ENCODE measurements at regions not wholly inside any gene's neighbourhood (a gene's known extent, or its start where the extent isn't known, plus 50 kb on each side); places are given as distances from the start of the nearest gene placed in this dataset.
"Not testable (repeated sequence)": the region's sequence is repeated elsewhere in the genome, so short reads cannot be mapped to it uniquely, and the experiment has no call there.

GRCh38 chr20:53668992-53669391 lies 75.4 kb upstream of the ZNF217 start:
- no peak for DNase-seq (ENCODE audit: low spot score)

DNA sequence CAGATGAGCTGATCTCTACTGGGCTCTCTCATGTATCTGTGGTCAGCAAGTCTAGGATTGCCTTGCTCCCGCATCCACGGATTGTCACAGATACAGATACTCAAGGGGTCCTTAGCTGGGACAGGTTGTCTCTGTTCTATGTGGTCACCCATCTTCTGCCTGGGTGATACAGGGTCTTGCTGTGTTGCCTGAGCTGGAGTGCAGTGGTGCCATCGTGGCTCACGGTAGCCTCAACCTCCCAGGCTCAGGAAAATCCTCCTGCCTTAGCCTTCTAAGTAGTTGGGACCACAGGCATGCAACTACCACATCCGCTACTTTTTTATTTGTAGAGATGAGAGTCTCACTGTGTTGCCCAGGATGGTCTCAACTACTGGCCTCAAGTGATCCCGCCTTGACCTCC lies 72.5 kb upstream of the ZNF217 start:
- DNase-seq (ENCODE audit: low spot score): no peak

DNA sequence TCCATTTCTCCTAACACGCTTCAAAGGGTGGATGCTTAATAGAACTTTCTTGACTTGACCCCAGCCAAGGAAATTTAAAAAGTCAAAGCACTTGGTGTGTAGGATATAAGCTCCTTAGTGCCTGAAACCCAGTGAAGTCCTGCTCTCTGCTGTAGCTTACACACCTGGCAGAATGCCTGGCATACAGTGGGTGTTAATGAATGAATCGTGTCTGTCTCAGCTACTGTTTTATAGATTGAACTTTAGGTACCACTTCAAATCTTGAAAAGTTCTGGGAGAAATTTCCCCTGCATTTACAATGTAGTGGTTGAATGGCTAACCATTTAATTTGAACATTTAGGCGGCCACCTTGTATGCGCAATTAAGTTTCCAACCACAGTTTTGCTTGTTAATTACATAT lies 70.5 kb upstream of the ZNF217 start:
- DNase-seq (ENCODE audit: low spot score): no peak

- DNase-seq (ENCODE audit: low spot score): not testable (repeated sequence)
These were observed 69.9 kb upstream of the ZNF217 start for GRCh38 chr20:53663521-53663920.

GRCh38 chr20:53662595-53662994 lies 69.0 kb upstream of the ZNF217 start:
- DNase-seq (ENCODE audit: low spot score): no peak

GRCh38 chr20:53660947-53661381 lies 67.3 kb upstream of the ZNF217 start:
- no peak for DNase-seq (ENCODE audit: low spot score)

- DNase-seq (ENCODE audit: low spot score): no peak
These were observed 66.7 kb upstream of the ZNF217 start for GRCh38 chr20:53660078-53660909.

- no peak for DNase-seq (ENCODE audit: low spot score)
These were observed 65.3 kb upstream of the ZNF217 start for GRCh38 chr20:53658973-53659372.

- no peak for DNase-seq (ENCODE audit: low spot score)
These were observed 64.7 kb upstream of the ZNF217 start for GRCh38 chr20:53658322-53658721.

GRCh38 chr20:53657732-53658131 lies 64.1 kb upstream of the ZNF217 start:
- DNase-seq (ENCODE audit: low spot score): no peak

DNA sequence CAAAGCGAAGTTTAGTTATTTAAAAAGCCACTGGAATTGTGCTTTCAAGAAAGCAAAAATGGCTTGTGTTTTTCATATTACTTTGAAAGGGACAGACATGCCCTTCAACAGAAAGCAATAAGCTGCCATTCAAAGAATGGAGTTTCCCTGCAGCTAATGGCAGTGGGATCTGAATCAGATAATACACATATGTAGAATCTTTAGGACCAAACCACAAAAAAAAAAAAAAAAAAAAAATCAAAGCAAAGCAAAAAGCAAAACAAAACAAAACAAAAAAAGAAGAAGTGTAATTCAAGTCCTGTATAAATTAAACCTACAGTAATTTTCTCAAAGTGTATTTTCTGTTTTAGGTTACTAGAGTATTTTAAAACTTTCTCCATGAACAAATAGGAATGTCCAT lies 63.6 kb upstream of the ZNF217 start:
- DNase-seq (ENCODE audit: low spot score): no peak

- no peak for DNase-seq (ENCODE audit: low spot score)
These were observed 62.9 kb upstream of the ZNF217 start for GRCh38 chr20:53656293-53657202.

- no peak for DNase-seq (ENCODE audit: low spot score)
These were observed 62.1 kb upstream of the ZNF217 start for GRCh38 chr20:53655625-53656292.

DNA sequence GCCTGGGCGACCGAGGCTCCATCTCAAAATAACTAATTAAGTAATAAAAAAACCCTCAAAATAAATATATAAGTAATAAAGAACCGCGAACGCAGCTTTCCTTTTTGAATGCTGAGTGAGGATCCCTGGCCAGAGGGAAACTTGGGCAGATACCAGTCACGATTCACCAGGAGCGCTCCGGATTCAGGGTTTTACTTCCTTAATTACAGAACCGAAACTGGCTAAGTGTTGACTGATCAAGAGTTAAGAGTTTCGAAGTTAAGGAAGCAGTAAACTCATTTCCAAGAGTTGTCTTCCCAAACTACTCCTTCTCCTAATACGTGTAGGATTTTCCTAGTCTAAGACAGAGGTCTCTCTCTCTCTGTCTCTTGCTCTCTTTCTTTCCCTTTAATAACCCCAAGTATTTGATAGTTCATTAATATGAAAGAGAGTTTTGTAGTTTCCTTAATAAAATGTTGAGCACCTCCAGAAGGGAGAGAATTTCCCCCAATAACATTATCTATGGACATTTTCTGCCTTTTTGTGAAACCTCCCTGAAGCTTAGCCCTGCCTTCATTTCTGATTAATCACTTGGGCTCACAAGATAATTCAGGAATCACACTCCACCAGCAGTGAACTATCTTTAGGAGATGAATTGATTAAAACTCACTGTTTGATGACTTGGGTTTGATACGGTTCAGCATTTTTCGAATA lies 61.4 kb upstream of the ZNF217 start:
- DNase-seq (ENCODE audit: low spot score): no peak

DNA sequence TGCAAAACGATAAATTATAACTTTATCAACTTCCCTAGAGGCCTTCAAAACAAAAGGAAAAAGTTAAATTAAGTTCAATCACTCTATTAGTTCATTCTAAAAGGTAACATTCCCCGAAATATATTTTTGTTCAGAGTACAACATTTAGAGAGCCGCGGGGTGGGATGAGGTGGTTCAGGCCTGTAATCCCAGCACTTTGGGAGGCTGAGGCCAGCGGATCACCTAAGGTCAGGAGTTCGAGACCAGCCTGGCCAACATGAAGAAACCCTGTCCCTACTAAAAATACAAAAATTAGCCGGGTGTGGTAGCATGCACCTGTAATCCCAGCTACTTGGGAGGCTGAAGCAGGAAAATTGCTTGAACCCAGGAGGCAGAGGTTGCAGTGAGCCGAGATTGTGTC lies 60.9 kb upstream of the ZNF217 start:
- not testable (repeated sequence) for DNase-seq (ENCODE audit: low spot score)

DNA sequence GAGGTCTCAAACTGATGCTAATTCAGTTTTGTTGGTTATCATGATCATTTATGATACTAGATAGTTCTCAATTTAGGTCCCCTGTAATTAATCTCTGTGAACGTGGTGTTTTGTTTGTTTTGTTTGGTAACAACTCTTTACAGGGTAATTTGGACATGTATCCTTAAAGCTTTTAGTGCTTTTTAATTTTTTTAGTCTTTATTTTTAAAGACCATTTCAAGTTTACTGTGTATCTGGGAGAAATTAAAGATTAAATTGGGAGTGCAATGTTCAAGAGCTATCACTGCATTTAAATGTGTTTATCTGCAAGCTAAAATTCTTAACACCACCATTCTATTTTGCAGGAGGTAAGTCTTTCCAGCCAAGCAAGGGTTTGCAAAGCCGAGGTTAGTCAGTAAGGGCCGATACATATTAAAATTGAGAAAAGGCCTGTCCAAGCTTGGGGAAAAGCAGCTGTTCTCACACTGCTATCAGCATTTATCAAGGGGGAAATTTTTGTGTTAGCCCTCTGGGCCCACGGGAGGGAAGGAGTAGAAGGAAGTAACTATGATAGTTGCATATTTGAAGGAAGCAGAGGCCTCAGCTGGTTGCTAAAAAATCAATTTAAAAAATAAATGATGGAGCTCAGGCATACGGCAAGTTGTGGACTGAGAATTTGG lies 59.3 kb upstream of the ZNF217 start:
- no peak for DNase-seq (ENCODE audit: low spot score)

DNA sequence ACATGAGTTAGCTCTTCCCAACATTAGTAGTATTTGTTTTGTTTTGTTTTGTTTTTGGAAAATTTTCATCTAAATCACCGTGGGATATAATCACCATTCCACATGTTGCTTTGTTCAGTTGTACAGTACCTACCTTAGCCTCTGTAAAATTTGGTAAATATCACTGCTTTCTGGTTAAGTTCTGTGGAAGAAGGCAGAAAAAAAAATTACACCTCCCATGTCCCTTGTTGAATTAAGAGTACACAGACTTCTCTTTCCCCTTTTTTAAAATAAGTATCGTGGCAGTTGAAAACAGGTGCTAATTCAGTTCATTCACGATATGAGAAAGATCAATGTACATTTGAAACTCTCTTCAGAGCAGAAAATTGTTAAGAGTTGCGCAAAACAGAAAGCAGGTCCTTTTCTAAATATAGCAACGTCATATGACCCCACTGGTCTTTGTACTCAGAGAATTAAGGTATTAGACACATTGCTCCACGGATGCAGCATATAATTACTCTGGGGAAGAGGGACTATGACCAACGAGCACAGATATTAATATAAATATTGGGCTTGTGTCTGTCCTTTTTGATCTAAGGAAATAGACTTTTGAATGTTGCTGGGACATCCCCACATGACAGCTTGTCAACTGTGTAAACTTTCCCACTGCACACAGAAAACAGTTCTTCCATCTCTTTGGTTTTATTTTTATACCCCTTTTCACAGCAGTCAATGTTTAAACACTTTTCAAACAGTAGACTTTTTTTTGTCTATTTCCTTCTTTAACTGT lies 58.6 kb upstream of the ZNF217 start:
- no peak for DNase-seq (ENCODE audit: low spot score)

- not testable (repeated sequence) for DNase-seq (ENCODE audit: low spot score)
These were observed 55.9 kb upstream of the ZNF217 start for GRCh38 chr20:53649493-53649892.

GRCh38 chr20:53647286-53647821 lies 53.7 kb upstream of the ZNF217 start:
- no peak for DNase-seq (ENCODE audit: low spot score)

DNA sequence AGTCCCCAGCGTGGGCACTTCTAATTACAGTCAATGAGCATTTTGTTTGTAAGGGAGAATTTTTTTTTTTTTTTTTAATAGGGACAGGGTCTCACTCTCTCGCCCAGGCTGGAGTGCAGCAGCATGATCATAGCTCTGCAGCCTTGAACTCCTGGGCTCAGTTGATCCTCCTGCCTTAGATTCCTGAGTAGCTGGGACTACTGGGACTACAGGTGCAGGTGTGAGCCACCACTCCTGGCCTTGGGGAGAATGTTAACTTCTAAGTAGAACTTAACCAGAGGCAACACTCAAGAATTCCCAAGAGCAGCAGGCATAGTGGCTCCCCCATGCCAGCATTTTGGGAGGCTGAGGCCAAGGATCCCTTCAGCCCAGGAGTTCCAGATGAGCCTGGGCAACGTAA lies 52.9 kb upstream of the ZNF217 start:
- no peak for DNase-seq (ENCODE audit: low spot score)

Measured in D341Med (cell line).